Superior temporal gyrus (tissue), 1 donor: ENCODE measurements at regions not wholly inside any gene's neighbourhood (a gene's known extent, or its start where the extent isn't known, plus 50 kb on each side); places are given as distances from the start of the nearest gene placed in this dataset.
"Not testable (repeated sequence)": the region's sequence is repeated elsewhere in the genome, so short reads cannot be mapped to it uniquely, and the experiment has no call there.

Experiments
- DNase-seq: peaks from one replicate; pipeline ENCODE4 v3.0.0-alpha.2; 2016; ENCODE audit errors: extremely low spot score

DNA sequence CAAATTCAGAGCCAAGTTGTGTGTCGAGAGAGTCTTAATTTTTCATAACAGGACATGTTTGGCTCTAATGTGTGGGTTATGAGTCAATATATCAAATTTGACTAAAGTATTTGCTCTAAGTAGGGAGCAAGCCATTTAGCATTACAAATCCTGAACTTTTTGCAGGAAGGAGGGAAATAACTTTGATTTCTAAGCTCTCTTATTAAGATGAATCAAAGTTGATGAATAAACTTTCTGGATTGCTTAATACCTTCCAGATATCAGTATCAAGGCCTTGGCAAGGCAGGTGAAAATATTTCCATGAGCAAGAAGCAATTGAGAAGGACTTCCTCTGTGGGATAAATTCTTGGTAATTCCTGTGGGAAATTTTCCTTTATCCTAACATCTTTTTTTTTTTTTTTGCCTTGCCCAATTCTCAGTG, 258.8 kb downstream of the AHR start:
- no peak for DNase-seq

DNA sequence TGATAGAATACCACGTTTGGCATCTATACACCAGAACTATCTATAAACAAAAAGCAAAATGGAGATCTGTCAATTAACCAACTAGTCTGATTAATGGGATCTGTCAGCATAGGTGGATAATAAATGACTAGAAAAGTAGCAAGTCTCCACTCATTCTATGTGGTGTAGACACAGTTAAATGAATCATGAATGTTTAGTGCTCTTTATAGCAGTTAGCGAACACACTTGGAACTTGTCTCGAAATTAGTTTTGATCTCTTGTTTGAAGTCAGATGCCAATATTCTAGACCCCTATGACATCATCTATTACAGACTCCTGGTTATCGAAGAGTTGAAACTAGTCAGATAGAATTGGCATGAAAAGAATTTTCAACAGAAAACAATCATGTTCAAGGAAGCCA, 259.7 kb downstream of the AHR start:
- DNase-seq: no peak

GRCh38 chr7:17558558-17559332, 260.3 kb downstream of the AHR start:
- no peak for DNase-seq

GRCh38 chr7:17559388-17559787, 260.9 kb downstream of the AHR start:
- no peak for DNase-seq

DNA sequence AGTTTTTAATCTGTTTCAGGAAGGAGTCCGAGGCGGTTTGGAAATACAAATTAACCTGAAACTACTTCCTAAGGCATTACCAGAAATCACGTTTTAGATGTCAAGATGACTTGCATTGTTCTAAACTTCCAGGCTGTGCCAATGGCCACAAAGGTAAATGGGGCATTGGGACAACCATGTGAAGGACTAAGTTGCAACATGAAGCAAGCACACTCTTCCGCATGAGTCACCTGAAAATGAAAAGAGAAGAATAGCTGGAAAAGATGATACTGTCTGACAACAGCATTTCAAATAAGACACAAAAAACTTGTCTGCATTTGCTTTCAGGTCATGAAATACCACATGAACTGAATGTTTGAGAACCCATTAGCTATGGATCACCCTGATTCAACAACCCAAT, 262.1 kb downstream of the AHR start:
- DNase-seq: no peak

DNA sequence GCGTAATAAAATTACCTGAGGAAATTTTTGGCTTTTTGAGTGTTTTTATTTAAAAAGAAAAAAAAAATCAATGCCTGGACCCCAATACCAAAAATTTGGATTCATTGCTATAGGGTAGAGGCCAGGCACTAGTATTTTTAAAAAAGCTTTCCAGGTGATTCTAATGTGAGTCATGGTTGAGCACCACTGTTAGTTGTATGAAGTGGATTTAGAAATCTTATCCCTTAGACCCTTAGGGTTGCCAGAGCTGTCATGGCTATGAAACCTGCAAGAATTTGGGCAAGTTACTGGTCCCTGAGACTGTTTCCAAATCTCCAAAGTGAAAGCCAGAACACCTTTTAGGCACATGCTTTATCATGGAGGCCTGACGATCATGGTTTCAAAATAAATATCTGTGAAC, 262.5 kb downstream of the AHR start:
- DNase-seq: no peak

- no peak for DNase-seq
Observed at GRCh38 chr7:17564678-17565212, 266.3 kb downstream of the AHR start.

- DNase-seq: peak; percentile 33
Observed at GRCh38 chr7:17580141-17580540, 281.7 kb downstream of the AHR start.

- no peak for DNase-seq
Observed at GRCh38 chr7:17580856-17581255, 282.4 kb downstream of the AHR start.

GRCh38 chr7:17581301-17581700, 282.8 kb downstream of the AHR start:
- no peak for DNase-seq

DNA sequence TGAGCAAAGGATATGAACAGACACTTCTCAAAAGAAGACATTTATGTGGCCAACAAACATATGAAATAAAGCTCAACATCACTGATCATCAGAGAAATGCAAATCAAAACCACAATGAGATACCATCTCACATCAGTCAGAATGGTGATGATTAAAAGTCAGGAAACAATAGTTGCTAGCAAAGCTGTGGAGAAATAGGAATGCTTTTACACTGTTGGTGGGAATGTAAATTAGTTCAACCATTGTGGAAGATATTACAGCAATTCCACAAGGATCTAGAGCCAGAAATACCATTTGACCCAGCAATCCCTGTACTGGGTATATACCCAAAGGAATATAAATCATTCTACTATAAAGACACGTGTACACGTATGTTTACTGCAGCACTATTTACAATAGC, 284.2 kb downstream of the AHR start:
- not testable (repeated sequence) for DNase-seq

DNA sequence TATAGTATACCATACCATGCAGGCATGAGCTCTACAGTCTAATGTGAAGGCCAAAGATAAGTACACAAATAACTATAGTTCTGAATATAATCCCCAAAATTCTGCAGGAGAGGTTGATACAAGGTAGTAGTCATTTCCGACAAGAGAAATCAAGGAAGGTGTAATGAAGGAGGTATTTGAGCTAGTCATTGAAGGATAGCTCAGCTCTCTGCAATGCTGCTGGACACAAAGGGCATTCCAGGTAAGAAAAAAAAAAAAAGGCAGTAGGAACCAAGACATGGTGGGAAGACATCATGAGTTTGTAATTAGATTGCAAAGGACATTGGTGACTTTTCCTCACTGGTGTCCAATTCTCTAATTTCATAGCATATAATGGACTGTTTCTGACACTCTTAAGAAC, 285.3 kb downstream of the AHR start:
- DNase-seq: no peak

DNA sequence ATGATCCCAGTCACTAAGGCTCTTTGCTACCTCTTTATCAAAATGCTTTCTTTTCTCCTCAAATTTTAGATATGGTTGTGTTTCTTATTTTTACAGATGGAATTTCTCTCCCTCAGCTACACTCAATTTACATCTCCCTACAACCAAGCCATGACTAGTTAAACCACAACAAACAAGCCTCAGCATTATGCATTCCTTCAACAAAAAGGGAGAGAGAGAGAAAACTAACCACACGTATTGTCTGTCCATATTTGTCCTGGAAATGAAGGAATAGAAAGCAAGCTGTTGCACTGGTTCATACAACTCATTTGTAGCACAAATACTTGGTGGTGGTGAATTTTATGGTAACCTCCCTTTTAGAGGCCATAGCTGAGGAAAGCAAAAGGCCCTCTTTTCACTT, 286.4 kb downstream of the AHR start:
- no peak for DNase-seq

DNA sequence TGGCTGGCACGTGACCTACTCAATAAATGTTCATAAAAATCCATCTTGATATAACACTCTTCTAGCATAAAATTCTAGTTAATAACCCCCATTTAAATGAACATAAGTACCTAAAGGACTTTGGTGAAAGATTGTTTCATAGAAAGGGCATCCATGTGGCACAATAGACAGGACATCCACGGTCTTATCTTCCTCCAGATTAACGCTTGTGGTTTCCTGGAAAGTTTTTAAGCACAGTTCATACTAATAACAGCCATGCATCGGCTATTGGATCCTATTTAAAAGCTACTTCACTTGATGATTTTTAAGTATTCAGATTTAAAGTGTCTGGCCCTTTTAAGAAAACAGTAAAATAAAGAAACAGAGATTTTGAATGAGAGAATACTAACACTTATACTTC, 288.3 kb downstream of the AHR start:
- DNase-seq: no peak

DNA sequence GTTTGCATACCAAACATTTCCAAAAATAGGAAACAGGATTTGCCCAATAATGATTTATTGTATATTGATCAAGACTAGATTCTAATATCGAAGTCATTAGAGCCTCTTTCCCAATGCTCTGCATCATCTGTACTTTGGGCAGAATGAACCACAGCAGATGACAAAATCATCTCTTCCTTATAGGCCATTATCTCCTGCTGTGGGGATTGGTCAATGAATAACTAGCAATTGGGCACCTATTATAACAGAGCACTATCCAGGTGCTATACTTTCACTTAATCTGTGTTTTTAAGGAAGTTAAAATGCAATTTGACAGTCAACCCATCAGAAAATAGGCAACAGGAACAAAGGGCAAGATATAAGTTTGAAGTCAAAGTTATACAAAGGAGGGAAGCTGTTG, 290.3 kb downstream of the AHR start:
- no peak for DNase-seq

- DNase-seq: no peak
Observed at GRCh38 chr7:17589671-17590070, 291.2 kb downstream of the AHR start.

DNA sequence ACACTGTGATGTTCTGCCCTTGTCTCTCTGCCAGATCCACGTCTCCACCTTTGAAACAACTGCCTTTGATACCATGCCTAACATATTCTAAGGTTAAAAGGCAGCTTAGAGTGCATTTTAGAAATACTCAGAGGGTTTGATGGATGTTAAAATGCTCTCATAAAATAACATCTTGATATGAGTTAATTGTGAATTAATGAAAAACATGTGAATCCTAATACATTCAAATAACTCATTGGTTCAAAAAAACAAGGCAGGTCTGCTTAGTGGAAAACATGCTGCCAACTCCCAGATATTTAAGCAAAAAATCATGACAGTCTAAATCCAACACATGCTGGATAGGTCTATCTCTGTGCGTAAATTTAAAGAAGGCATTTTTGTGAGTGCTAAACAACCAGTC, 291.8 kb downstream of the AHR start:
- no peak for DNase-seq

DNA sequence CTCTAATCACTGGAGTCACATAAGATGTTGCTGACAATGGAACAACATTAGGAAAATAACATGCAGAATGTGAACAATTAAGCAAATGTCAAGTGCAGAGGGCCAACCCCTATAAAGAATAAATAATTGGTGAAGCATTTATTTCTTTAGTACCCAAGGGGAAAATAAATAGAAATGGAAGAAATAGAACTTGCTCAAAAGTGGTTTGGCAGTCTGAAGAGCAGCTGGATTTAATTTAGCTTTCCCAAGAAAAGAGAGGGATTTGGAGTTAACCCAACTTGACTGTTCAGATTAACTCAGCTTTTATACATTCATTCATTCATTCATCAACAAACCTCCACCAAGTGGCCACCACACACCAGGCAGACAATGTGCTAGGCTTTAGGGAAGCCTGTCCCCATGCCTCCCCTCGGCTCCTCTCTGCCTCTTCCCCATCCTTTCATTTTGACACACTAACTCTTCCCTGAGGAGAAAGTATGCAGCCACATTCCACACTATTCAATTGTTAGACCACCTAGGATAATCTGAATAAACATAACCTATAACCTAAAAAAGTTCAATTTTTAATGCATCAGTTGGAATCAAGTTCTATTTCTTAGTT, 295.5 kb downstream of the AHR start:
- DNase-seq: no peak

GRCh38 chr7:17595546-17595945, 297.1 kb downstream of the AHR start:
- DNase-seq: no peak

GRCh38 chr7:17598305-17598704, 299.9 kb downstream of the AHR start:
- DNase-seq: no peak

- no peak for DNase-seq
Observed at GRCh38 chr7:17598846-17599245, 300.4 kb downstream of the AHR start.

DNA sequence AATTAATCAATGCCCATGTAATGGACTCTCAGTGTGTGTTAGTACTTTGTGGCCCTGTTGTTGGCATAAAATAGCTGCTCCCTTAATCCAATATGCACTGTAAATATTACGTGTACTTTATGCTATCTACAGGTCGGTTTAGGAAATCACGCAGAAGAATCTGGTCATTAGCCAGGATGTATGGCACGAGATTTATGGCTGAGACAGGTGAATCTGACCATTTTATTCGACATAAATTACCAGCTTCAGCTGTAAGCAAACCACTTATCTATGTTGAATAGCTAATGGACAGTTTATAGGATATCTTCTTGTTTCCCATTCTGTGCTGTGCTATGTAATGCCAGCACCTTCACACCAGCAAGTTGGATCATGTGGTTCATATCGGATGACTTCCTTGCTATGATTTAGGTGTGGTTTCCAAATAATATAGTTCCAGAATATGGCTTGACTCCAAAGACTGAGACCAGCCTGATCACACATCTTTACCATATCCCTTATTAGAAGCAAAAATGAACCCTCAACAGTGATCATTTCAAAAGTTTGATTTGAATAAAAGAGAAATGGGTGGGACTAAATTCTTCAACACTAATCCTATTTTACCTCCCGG, 301.4 kb downstream of the AHR start:
- DNase-seq: no peak

GRCh38 chr7:17600340-17600752, 301.9 kb downstream of the AHR start:
- no peak for DNase-seq
